ENCODE measurements at regions not wholly inside any gene's neighbourhood (a gene's known extent, or its start where the extent isn't known, plus 50 kb on each side); places are given as distances from the start of the nearest gene placed in this dataset.
A peak's percentile ranks its signal among the peaks of the same experiment; 100 is the strongest.
"Not testable (repeated sequence)": the region's sequence is repeated elsewhere in the genome, so short reads cannot be mapped to it uniquely, and the experiment has no call there.

DNA sequence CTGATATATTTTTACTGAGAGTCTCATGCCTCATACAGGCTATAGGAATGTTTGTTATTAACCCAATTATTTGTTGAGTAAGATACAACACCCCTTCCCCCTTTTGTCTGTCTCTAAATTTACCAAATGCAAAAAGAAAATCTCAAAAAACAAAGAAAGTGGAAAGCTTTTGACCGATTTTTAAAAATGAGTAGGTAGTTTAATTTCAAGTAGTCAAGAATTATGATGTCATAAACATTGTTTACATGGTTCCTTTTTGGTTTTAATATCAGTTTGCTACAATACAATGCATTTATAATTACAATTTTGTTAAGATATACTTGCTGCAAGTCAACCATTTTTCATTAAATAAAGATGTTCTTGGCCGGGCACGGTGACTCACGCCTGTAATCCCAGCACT is 84.7 kb upstream of the HMGA2 start:
- DNase-seq (ENCODE audit: low spot score): no peak

DNA sequence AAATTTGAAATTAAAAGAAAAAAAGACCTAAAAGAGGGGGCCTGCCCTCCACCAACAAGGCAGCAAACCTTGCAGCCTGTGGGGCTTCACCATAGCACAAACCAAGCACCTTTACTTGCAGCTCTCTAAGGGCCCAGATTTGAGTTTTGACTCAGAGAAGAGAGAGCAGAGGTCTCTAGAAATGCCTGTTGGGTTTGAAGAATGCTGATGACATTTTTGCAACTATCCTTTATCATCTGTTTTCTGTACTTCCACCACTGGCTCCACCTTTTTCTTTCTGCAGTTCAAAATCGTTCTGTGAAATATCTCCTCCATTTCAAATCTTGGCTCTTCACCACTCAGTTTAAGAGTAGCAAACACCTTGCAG is 83.8 kb upstream of the HMGA2 start:
- no peak for DNase-seq (ENCODE audit: low spot score)

DNA sequence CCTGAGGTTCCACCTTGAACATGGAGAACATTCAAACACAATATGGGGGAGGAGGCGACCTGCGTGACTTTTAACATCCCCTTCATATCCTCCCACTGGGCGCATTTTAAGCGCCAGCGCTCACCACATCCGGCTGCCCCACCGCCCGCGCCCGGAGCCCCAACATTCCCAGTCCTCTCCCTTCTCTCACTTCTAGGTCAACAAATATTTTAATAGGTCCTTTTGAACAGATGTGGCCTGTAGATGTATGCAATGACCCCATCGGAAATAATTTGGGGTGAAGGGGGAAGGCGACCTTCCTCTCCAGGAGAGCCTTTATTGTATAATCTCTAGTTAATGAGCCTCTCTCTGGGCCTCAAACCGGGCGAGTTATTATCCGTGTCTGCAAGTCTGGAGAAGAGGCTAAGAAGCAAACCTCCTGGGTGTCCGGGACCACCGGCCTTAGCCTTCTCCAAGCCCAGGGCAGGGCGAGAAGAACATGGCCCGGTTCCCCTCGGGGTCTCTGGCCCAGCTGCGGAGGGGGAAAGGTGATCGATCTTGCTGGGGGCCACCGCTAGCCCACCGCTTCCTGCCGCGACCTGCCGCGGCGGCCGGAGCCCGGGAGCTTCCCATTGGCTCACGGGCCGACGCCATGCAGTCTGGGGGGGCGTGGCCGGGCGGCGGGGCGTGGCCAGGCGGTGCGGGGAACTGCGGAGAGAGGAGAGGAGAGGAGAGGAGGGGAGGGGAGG is 83.2 kb upstream of the HMGA2 start:
- DNase-seq (ENCODE audit: low spot score): peak; percentile 64

DNA sequence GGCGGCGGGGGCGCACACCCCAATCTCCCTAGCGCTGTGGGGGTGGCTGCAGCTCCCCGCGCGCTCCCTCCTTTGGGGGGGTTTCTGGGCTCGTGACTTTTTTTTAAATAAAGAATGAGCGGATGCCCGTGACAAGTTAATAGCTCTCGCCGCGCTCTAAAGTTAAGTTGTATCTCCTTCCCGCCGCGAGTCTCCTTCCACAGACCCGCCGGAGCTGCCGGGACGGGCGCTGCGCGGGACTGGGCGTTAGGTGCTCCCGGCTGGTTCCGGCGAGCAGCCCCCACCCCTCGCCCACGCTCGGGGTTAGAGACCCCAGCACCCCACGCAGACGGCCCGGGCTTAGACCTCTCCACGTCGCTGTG is 82.6 kb upstream of the HMGA2 start:
- no peak for DNase-seq (ENCODE audit: low spot score)

DNA sequence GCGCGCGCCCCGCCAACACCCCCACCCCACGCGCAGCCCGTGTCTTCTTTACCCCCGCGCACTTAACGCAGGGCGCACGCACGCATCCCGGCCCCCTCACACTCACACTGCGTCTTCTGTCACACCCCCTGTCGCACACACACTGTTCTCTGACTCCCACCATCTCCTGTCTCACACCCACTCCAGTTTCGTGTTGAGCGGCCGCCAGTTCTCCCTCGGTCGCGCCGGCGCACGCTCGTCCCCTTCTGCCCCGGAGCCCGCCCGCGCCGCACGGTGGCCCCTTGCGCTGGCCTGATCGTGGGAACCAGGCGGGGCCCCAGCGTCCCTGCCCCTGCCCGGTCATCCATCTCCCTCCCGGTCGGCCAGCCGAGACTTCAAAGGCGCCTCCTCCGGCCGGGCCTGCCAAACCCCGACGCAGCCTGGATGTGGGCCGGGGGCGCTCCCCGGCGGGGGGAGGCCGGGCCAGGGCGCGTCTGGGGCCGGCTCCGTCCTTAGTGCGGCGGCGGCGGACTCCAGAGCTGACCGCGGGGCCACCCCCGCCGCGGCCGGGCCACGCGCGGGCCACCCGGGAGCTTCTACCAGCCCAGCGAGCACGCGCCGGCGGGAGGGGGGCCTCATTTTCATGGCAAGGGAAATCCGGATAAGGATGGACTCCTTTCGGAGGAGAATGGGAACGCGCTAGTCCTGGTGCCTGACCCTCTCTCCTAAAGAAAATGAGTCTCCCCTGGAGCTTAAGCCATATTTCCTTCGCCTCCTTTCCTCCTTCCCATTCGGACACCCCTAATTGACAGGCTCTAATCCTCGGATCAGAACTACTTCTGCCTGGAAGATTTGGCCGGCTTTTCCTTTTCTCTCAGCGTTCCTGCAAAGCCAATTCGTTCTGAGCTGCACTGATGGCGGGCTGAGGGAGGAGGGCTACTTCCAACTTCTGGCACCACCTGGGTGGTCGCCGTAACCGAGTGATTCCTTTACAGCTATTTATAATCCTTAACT is 82.0 kb upstream of the HMGA2 start:
- no peak for DNase-seq (ENCODE audit: low spot score)

DNA sequence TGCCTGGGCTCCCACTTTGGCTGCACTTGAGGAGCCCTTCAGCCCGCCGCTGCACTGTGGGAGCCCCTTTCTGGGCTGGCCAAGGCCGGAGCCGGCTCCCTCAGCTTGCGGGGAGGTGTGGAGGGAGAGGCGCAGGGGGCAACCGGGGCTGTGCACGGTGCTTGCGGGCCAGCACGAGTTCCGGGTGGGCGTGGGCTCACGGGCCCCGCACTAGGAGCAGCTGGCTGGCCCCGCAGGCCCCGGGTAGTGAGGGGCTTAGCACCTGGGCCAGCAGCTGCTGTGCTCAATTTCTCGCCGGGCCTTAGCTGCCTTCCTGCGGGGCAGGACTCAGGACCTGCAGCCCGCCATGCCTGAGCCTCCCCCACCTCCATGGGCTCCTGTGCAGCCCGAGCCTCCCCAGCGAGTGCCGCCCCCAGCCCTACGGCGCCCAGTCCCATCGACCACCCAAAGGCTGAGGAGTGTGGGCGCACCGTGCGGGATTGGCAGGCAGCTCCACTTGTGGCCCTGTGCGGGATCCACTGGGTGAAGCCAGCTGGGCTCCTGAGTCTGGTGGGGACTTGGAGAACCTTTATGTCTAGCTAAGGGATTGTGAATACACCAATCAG is 79.9 kb upstream of the HMGA2 start:
- not testable (repeated sequence) for DNase-seq (ENCODE audit: low spot score)

DNA sequence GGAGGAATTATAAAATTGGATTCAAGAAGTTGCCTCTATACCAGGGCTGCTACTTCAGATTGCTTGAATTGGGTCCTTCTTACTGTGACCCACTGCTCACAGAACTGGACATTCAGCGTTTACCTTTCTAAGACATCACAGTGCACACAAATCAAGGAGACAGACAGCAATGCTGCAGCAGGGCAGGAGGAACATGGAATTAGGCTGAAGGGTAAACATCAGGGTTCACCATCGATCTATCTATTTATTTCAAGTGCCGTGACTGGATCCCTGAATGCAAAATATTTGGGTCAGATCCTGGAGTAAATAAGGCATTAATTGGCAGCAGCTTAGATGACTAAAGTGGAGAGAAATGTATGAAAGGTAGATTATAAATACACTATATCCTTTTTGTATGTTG is 76.9 kb upstream of the HMGA2 start:
- no peak for DNase-seq (ENCODE audit: low spot score)

DNA sequence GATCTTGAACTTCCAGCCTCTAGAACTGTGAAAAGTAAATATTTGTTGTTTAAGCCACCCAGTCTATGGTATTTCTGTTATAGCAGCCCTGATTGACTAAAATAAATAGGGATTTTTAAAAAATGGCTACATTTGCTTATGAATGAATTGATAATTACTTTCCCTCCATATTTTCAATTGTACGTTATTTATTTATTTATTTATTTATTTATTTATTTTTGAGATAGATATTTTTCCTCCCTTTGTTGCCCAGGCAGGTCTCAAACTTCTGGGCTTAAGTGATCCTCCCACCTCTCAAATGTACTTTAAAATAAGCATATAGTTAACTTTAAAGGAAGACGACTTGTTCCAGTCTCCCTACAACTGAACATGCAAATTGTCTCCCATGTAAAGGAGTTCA is 76.0 kb upstream of the HMGA2 start:
- no peak for DNase-seq (ENCODE audit: low spot score)

DNA sequence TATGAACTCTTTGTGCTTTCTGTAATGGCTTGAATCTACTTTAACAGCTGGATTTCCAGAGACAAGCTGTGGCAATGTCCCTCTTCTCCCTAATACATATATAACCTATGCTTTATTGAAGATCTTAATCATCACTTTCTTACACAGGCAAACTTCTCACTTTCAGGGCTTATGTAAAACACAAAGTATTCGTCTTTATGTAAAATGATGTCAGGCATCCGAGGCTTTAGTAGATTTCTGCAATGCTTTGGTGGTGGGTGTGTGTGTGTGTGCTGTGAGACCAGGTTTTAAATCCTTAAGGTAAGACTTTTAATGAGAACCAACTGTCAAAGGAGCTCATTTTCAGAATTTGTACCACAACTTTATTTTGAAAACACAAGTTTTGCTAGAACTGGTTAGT is 70.0 kb upstream of the HMGA2 start:
- DNase-seq (ENCODE audit: low spot score): no peak

DNA sequence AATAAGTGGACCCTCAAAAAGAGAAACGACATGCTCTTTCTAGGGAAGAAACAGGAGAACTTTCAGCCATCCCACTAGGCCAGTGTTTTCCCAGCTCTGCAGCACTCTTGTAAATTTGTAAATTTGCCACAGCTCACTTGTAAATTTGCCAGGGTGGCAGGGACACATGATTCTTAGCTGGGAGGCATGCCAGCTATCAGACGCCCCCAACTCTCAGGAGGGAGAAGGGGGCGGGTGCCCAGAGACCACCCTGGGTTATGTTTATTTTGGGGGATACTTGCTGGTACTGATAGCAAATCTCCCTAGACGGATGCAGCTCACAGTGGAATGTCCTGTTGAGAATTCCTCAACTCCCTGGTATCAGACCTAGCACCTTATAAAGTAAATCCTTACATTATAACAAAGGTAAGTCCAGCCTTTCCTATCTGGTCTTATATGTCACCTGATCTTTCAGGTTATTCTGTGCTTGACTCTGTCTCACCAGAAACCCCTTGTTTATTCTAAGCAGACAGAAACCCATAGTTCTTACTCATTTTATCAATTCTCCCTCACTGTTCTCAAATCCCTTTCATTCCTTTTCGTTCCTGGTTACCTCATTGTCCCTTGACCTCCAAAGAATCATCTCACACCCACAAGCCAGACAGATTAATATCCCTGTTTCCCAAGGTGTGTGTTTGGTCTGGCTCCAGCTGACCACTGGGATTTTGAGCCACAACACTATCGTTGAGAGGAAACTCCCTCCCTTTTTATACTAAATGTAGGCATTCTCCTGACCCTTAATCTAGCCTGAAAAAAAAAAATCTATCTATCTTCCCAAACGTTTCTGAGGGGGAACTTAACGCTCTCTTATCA is 69.3 kb upstream of the HMGA2 start:
- no peak for DNase-seq (ENCODE audit: low spot score)

DNA sequence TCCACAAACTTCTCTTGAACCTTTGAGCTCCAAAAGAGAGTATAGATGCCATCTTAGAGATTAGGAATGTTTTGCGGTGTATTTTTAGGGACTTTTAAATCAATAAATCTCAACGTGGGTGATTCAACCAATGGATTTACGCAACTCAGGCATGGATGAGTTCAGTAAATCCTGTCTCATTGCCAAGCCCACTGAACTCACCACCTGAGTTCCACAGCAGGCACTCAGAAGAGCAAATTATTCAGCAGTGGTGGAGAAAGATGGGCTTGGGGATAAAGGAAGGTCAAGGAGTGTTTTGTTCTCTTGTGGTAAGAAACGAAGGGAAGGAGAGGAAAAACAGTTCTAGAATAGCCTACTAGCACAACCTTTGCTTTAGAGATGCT is 68.7 kb upstream of the HMGA2 start:
- DNase-seq (ENCODE audit: low spot score): no peak

DNA sequence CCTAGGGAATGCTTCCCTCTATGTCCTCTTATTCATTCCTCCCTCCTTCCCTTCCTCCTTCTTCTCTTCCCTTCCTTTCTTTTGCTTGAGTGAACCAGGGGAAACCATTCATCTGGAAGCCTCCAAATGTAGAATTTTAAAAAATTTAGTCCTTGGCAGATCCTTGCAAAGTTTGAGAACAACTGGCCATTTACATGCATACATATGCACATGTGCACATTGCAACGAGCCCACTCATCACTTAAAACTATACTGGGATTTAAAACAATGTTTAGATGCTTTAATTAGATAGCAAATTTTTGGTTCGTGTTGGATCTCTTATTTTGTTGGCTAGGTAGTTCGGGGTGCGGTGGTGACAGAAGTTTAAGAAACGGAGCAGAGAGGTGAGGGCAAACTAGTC is 68.0 kb upstream of the HMGA2 start:
- DNase-seq (ENCODE audit: low spot score): no peak

DNA sequence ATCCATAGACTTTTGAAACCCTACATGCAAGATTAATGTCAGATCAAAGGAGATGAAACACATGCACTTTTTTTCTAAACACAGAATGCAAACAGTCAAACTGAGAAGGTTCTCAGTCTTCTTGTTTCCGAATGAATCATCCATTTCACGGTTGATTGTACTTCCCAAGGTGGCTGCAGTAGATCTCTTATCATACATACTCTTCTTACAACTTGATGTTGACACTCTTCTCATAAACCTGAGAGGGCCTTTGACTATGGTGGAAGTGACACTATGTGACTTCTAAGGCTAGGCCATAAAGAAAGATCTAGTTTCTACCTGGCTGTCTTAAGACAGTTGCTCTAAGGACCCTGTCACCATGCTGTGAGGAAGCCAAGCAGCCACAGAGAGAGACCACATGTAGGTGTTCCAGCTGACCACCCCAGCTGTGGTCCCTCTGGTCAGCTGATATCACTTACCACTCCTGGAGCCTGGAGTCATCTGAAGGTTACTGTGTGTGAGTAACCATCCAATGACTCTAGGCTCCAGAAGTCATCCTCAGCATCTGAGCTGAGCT is 67.2 kb upstream of the HMGA2 start:
- DNase-seq (ENCODE audit: low spot score): no peak

DNA sequence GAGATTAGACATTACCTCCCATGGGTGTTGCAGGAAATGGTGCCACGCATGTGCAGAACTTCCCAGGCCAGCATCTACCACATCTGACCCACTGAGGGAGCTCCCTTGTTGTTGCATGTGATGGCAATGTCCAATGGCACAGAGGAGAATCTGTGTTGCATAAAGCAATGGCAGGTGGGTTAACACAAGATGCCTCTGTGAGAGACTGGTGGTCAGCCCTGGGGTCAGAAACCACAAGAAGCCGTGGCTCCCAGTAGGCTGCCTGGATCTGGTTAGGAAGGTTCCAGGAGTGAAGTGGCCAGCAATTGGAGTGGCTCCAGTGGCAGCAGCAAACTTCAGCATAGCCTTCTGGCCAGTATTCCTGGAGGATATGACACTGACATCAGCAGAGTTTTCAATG is 65.9 kb upstream of the HMGA2 start:
- DNase-seq (ENCODE audit: low spot score): no peak

DNA sequence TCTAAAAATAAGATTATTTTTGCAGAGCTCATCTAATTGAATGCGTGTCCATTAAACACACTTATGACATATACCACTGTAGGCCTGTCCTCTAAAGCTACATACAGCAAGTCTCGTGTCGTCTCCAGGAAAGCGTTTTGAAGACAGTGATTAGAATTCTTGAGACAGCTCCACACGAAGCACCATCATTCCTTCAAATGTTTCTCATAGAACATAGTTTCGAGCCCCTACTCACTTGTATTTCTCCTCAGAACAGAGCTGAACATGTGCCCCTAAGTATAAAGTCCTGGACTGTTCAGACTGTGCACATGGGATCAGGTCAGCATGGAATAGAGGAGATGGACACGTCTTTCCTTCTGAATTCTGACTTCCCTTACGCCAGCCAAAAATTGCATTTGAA is 64.5 kb upstream of the HMGA2 start:
- DNase-seq (ENCODE audit: low spot score): no peak

DNA sequence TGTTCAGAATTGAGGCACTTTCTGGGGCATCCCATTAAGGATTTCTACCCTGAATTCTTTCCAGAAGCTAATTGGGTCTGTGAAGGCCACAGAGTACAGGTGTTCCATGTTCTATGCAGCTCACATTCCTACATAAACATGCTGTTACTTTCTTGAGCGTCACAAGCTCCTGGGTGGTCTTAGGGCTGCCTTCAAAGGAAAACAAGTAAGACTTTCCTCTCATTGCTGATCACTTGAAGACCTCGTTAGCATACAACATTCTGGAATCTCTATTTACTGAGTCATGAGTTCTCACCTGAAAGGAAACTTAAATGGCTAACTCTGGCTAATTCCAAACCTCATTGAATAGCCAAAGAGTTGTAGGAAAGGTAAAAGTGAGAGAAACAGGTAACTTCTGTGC is 63.0 kb upstream of the HMGA2 start:
- DNase-seq (ENCODE audit: low spot score): no peak

DNA sequence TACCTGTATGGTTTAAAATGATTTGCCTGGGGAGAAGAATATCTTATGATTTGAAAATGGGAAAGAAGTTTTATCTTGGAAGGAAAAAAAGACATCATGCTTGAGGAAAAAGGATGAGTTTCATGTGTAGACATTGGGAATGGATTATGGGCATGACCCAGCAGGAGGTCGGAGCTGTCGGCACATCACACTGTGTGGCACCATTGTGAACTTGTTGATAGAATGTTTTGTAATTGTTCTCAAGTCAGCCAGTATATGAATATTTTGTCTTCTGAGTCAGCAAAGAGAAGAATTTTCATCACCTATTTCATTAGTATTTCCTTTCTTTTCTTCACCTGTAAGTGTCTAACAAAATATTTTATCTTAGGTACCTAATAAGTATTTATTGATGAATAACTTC is 60.0 kb upstream of the HMGA2 start:
- no peak for DNase-seq (ENCODE audit: low spot score)

DNA sequence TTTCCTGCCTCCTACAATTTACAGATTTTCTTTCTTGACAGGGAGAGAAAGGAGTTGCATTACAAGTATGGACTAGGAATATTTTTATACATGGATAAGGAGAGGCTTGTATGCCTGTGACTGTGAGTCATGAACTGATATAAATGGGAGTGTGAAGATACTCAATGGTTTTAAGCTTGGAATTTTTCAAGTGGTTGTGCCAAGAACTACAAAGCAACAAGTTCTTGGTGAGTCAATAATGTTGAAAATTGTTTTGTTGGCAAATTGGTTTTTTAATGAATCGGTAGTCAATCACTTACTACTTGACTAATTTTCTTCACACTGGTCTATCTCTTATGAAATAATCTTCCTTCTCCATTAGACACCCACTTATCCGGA is 58.9 kb upstream of the HMGA2 start:
- DNase-seq (ENCODE audit: low spot score): peak; percentile 54

DNA sequence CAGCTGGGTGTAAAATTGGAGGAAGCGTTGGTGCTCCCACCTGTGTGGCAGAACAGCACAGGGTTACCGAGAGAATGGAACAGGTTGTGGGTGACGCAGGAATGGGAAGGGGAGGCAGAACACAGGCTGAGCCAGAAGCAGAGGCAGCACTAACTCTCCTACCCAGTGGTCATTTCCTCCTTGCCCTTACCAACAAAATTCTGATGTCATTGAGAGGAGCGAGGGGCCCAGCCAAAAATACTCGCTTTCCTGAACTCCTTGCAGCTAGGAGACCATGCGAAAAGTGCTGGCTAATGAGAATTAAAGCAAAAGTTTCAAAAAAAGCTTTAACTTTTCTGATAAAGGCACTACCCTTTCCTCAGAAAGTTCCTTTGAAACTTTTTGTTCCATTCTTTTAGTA is 54.4 kb upstream of the HMGA2 start:
- DNase-seq (ENCODE audit: low spot score): no peak

Data from COLO829 (cell line).